ENCODE measurements at regions not wholly inside any gene's neighbourhood (a gene's known extent, or its start where the extent isn't known, plus 50 kb on each side); places are given as distances from the start of the nearest gene placed in this dataset.

DNA sequence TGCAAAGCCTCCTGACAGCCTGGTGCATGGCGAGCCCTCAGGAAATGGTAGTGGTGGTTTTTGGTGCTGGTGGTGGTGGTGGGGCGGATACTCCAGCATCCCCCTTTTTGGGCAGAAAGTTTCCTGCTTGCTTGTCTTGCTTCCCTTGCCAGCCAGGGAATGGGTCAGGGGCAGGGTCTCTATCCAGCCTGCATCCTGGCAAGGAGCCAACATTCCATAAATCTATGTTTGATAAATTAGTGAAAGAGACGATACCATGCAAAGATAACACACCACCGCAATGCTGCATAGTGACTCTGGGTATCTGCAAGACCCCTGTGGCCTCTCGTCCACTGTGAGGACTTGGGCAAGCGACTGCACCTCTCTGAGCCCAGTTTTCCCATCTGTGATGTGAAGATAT is 246.2 kb downstream of the LRFN2 start:
- no peak for DNase-seq (ENCODE audit: low read depth in 2 of 2)

DNA sequence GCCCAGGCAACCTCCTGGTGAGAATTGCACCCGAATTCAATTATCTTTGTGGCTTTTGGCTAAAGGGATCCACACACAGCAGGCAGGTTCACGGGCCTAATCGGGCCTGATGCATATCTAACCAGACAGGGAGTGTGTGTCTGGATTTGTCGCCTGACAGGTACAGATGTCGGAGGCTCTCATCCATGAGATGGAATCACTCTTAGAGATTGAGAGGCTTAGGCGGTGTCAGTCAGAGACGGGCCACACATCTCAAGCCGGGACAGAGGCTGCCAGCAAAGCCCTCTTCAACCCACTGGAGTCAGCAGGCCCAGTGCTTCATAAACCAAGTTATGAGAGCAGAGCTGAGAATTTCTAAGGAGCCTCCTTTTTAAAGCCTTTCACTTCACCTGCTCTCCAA is 247.0 kb downstream of the LRFN2 start:
- no peak for DNase-seq (ENCODE audit: low read depth in 2 of 2)

DNA sequence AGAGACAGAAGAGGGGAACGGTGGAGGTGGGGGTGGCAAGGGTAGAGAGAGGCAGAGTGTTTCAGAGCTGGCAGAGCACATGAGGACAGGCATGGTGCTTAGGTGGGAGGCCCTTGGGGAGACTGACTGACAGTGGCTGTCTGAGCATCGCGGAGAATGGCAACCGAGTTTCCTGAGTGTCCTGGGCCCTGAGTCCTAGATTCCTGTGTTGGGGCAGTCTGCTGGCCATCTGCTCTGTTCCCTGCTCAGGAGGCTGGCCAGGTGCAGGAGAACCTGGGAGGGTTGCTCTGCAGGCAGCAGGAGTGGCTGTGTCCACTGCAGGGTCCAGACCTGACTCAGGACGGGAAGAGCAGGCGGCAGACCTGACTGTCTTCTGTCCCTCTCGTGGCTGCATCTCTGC is 248.9 kb downstream of the LRFN2 start:
- DNase-seq (ENCODE audit: low read depth in 2 of 2), result no peak

DNA sequence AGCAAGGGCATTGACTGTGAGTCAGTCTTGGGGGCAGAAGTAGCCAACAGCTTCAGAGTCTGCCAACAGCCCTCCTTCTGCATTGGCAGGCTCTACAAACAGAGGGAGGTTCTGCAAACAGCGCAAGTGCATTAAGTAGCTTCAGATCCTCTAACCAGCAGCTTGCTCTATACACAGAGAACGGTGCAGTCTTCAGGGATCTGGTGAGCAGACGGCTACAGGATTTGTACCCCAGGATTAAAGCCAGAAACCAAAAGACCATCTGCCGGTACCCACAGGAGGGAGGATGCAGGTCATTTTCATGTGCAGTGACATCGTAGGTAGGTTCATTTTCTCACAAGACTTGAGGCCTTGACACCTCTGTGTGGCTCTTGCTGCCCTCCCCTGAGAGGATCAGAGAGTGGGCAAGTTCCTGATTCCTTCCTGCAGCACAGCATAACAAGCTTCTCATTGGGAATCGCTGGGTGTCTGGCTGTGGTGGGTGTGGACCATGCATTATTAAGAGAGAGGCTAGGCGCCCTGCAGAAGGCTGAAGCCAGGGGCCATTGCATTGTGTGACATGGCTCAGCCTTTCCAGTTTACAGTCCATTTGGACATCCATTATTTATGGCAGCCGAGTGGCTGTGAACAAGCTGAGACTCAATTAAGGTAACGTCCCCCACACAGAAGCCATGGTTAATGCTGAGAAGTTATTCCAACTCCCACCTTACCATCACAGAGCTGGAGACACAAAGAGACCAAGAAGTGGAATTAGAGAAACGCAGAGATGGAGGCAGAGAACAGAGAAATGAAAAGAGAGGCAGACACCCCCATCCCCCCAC is 250.0 kb downstream of the LRFN2 start:
- DNase-seq (ENCODE audit: low read depth in 2 of 2), result no peak

DNA sequence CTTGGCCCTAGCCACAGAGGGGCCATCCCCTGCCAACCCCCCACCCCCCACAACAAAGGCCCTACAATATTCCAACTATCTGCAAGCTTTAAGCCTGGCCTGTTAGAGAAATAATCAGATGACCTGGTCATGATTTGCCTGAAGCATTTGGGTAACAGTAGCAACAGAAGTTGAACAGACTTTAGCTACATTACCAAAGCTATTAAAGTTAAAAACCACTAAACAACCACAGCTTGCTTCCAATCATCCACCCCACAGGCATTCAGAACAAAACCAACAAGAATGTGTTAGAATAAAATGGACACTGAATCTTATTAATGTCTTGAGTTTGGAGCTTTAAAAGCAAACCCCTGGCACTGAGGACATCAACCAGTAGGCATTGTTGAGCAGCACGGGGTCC is 250.9 kb downstream of the LRFN2 start:
- no peak for DNase-seq (ENCODE audit: low read depth in 2 of 2)

DNA sequence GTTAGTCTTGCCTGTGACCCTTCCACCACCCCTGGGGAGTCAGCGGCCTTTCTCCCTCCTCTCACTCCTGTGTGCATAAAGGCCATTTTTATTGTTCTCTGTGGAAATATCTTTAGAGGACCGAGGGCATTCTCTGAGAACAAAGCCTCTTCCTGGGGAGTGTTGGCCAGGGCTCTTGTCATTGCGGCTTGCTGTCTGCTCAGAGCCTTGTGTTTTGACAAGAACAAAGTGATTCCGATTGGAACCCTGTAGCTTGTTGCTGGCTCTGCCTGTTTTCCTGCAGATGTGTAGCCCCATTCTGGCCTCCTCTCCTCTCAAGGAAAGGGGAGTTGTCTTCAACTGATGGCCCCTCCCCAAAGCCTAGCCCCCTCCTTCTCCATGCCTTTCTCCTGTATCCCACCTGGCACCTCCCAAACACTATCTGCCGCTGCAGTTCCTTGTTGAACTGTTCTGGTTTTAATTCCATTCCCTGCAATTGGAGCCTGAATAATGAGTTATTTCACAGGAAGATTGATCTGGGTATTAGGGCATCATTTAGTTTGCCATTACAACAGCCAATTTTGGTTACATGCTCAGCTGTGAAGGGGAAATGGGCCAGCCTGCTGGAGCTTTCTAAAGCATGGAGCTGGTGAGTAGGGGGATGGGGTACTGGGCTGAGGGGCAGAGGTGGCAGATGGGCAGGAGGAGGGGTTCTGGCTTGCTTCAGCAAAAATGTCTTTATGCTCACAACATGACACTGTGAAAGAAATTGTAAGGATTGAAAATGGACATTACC is 252.5 kb downstream of the LRFN2 start:
- DNase-seq (ENCODE audit: low read depth in 2 of 2), result no peak

DNA sequence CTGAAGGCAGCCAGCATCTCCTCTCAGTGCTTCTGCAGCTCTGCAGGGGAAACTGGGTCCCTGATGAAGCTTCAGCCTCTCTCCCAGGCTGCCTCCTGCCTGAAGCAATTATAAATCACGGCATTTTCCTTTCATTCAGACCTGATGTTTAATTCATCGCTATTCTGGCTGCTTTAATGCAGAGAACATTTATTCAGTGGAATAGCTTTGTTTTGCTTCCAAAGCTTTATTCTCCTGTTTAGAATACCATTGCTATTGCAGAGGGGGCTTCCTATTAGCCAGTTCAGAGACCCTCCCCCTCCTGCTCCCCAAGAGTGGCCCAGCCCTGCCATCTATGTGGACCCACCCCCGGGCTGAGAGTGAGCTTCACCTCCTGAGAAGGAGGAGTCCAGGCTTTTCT is 255.6 kb downstream of the LRFN2 start:
- no peak for DNase-seq (ENCODE audit: low read depth in 2 of 2)

DNA sequence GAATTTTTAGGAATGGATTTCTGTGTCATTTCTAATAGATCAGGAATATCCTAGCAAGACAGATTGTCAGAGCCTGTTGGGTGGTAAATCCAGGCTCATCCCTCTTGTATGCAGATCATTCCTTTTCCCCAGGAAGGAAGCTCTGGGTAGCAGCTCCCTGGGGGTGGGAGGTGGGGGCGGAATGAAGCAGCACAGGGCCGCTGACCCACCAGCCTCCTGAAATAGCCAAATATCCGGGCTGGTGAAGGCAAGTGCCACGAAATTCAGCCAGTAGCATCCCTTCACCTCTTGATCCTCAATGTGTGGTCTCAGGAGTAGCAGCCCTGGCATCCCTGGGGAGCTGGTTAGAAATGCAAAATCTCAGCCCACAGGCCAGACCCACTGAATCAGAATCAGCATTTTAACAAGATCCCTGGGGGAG is 256.9 kb downstream of the LRFN2 start:
- no peak for DNase-seq (ENCODE audit: low read depth in 2 of 2)

DNA sequence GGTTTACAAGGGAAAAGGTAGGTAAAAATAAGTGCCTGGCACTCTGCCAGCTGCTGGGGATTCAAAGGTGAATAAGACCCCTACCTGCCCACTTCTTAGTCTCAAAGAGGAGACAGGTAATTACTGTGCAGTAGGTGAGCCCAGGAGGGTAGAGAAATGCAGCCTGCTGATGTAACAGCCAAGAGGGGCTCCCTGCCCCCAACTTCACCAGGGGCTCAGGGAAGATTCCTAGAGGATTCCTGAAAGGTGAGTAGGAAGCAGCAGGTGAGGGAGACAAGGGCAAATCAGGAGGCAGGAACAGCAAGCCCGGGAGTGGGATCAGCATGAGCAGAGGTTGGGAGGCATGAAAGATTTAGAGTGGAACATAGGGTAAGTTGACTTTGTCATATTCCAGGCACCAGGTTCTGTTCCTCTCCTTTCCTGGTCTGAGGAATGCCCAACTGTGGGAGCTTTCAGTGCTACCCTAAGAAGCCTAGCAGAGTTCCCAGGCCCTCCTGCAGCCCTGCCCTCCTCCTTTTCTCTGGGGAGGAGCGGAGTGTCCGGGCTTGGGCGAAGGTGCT is 258.1 kb downstream of the LRFN2 start:
- no peak for DNase-seq (ENCODE audit: low read depth in 2 of 2)

DNA sequence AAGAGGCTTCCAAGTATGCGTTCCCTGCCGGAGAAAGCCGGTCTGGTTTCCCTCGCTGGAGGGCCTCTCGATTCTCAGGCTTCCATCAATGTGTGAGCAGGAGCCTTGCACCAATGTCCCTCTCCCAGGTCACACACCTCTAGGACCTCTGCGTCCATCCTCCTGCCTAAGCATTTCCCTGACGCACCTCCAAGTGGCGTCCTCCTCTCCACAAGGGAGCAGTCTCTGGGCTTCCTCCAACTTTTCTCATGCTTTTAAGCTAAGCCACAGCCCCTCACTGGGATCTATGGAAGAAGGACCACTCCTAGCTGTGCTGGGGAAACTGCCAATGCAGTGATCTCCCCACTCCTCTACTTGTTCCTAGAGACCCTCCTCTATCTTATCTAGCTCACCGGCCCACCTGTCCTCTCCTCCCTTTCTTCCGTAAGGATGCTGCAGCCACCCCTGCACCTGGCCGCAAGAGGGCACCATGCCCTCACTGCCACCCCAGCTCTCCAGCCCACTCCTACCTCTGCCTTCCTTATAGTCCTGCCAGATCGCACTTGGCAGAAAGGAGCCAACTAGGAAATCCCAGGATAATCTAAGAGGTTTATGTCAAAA is 258.7 kb downstream of the LRFN2 start:
- DNase-seq (ENCODE audit: low read depth in 2 of 2), result peak in 1 of 2 donors; percentile 50

DNA sequence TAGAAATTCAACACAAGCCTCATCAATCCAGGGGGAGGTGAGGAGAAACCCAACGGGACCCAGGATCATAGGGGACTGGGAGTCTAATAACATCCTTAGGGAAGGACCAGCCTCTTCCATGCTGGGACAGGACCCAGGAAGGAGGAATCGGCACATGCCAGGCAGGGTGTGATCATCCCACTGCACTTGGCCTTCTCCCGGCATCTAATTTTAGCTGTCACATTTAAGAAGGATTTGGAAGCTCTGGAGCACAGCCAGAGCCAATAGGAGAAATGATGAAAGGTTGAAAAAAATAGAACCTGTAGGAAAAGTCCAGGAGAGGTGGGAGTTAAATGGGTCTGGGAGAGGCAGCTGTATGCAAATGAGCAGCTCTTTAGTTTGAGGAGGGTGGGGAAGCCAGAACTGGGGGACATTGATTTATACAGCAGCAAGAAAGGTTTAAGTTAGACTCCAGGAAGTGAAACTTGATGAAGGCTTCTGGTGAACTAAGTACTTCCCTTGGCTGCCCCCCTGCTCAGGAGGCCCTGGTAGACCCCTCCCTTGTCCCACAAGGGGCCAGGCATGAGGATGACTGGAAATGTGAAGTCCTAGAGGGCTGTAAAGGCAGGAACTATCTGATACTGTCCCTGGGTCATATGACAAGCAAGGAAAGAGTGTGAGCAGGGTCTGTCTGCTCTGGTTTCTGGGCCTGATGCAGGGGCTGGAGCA is 260.3 kb downstream of the LRFN2 start:
- DNase-seq (ENCODE audit: low read depth in 2 of 2), result no peak

DNA sequence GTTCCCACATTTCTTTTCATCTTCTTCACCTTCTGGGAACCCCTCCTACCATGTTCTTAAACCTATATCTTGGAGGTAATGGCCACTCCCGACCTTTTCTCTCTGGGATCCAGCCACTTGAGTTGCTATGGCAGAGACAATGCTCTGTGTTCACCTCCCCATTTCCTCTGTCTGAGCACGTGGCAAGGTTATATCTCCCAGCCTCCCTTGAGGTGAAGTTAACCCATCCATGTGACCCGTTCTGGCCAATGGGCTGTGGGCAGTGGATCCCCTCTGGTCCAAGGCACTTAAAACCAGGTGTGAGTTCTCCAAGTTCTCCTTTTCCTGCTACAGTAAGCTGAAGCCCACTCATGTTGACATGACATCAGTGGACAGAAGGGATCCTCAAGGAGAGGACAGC is 261.4 kb downstream of the LRFN2 start:
- no peak for DNase-seq (ENCODE audit: low read depth in 2 of 2)

DNA sequence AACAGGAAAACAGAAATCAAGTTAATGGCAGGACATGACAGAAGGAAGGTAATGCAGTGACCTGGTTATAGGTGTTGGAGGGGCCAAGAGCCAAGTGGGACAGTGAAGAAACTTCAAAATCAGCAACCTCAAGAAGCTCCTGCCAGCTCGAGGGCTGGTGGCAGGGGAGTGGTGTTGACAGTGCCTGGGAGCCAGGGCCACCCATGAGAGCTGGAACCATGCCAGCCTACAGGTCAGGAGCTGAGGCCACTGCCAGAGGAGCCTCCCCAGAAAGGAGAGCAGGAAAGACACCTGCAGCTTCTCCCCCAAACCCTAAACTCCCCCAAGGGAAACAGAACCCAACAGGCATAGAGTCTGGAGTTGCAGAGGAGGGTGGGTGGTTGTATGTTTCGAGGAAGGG is 262.1 kb downstream of the LRFN2 start:
- no peak for DNase-seq (ENCODE audit: low read depth in 2 of 2)

DNA sequence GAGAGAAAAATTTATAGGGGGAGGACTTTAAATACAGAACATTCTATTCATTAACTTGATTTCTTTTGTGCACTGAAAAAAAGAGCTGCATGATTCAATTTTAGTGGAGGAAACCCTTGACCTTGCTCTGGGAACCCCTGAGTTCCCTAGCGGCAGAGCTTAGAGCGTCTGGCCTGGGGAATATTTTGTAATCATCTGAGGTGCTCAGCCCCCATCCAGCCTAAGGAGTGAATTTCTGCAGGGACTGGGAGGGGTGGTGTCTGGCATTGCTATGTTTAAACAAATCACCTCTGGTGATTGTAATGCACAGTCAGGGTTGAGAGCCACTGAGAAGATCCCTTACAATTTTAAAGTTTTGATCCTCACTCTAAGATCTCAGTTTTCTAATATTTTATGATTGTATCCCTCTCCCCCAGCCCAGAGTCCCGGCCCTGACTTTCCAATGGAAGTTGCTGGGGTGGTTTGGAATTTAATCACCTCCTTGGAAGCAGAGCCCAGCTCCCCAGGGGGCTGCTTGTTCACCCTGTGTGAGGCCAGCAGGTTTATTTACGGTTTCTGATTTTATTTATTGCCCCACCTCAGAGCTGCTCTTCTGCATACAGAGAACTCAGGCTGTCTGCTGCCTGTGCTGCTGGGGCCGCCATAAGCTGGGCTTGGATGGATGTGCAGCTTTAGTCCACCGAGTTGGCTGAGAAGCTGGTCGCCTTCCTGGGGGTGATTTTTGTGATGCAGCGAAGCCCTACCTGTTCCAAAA is 263.1 kb downstream of the LRFN2 start:
- no peak for DNase-seq (ENCODE audit: low read depth in 2 of 2)

DNA sequence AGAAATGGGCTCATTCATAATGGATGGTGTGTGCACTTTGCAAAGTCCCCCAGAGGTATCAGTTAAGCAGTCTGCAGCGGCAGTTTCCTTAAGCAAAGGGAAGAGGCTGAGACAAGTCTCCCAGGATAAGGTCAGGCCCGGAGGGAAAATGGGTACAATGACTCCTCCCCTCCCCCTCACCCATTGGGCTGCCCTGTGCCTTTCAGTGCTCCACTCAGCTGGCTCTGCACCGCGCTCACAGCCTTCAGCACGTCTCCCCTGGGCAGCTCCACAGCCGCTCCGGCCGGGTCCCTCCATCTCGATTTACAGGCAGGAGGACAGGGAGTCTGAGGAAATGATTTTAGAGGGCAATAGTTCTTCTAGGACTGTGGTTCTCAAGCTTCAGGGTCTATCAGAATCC is 264.8 kb downstream of the LRFN2 start:
- no peak for DNase-seq (ENCODE audit: low read depth in 2 of 2)

DNA sequence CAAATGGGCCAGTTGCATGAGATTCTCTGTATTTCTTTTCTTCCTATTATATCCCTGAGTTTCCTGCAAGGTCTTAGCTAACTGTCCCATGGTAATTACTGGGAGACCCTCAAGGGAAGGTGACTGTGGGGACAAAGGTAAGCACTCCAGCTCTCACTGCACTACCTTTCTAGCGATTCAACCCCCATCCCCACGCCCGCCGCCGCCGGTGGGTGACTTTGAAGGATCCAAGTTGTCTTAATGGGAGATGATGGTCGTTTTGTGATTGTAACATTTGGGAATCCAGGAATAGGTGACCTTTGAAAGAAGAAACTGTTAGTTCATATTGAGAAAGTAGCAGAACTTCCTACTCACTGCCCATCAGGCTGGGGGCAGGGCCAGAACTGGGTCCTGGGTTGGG is 265.5 kb downstream of the LRFN2 start:
- DNase-seq (ENCODE audit: low read depth in 2 of 2), result no peak

DNA sequence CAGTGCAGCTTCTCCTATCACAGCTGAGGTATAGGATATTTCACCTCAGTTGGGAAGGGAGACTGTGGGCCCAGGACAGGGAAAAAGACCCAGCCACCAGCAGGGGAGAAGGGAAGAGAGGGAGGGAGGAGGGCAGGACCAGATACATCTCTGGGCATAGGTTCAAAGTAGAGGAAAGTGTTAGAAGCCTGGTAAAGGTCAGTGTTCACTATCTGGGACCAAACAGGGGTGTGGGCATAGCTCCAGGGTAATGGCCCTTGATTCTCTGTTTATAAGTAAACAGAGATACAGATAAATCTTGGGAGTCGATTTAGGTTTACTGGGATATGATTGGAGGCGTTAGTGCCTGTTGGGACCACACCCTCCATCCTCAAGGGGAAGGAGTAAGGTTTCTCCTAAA is 266.2 kb downstream of the LRFN2 start:
- no peak for DNase-seq (ENCODE audit: low read depth in 2 of 2)

DNA sequence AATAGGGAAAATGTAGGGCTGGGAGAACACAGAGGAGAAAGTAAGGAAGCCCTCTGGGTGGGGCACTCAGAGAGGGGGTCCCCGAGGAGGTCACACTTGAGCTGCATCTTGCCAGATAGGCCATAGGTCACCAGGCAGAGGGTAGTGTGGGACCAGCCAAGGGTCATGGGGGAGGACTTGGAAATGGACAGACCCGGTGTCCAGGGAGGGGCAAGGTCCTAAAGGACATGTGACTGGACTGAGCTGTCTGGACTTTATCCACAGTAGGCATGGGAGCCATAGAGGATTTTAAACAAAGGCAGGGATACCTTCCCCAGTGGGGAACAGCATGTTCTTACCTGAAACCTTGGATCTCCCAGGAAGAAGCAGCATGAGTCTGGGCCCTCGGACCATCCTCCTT is 266.7 kb downstream of the LRFN2 start:
- no peak for DNase-seq (ENCODE audit: low read depth in 2 of 2)

DNA sequence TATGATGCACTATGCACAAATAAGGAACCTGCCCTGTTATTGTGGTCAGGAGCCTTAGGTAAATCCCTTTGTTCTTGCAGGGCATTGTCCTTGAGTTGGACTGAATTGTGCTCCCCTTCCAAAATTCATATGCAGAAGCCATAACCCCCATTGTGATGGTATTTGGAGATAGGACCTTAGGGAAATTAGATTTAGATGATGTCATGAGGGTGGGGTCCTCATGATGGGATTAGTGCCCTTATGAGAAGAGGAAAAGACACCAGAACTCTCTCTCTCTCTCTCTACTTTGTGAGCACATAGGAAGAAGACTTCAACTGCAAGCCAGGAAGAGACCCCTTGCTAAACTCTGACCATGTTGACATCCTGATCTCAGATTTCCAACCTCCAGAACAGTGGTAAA is 268.0 kb downstream of the LRFN2 start:
- no peak for DNase-seq (ENCODE audit: low read depth in 2 of 2)

DNA sequence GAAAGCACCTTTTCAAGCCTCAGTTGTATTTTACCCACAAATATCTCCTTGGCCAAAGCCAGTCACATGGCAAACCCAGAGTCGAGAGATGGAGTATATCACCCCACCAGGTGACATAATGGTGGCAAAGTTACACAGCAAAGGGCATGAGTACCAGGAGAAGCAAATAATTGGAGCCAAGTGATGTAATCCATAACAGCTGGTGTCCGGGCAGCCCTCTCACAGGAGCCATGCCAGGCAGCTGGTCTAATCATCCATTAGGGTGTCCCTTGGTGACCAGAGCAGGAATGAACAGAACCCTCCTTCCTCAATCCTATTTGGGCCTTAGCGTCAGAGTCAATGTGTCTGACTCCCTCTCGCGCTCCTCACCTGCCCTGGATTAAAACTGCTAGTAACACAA is 272.1 kb downstream of the LRFN2 start:
- DNase-seq (ENCODE audit: low read depth in 2 of 2), result no peak

DNA sequence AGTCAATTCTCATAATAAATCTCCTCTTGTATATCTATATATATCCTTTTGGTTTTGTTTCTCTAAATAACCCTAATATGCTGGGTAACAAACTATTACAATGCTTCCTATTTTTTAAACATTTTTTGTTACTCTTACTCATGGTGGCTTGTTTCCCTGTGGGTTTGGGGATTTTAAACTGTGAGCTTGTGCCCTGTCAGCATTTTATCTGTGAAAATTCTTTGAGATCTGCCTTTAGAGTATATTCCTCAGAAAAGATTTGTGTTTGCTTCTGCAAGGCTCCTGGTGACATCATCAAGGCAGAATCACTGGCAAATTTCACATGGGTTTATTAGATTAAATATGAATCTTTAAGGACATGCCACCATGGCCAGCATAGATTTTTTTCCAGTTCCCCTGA is 273.6 kb downstream of the LRFN2 start:
- DNase-seq (ENCODE audit: low read depth in 2 of 2), result no peak
